ENCODE measurements at regions not wholly inside any gene's neighbourhood (a gene's known extent, or its start where the extent isn't known, plus 50 kb on each side); places are given as distances from the start of the nearest gene placed in this dataset.

DNA sequence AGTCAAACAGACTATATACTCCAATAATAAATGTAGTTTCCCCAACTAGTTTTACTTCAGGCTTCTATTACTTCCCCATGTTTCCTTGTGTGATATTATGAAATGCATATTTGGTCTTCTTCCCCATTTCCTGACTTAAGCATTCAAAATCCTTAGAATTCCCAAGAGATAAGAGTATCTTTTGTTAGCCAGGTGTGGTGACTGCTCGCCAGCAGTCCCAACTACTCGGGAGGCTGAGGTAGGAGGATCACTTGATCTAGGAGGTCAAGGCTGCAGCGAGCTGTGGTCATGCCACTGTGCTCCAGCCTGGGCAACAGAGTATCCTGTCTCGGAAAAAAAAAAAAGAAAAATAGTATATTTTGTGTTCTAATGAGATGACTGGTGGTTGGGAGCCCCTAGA is 72.7 kb upstream of the UBE2E2 start:
- TF ChIP-seq POLR2AphosphoS5 (IDR thresholded peaks at IDR 0.05; ENCODE audit: low read depth, low read length) = no peak
- no peak for TF ChIP-seq POLR2A (IDR thresholded peaks at IDR 0.05; ENCODE audit: low read depth, low read length)
- no peak for TF ChIP-seq TAF1 (IDR thresholded peaks at IDR 0.05; ENCODE audit: low read depth, low read length)
- no peak for TF ChIP-seq PAX5 (IDR thresholded peaks at IDR 0.05; ENCODE audit: insufficient read depth, low read length, severe bottlenecking)

All from GM12891 (cell line).